GM23338 (cell line): ENCODE measurements at regions not wholly inside any gene's neighbourhood (a gene's known extent, or its start where the extent isn't known, plus 50 kb on each side); places are given as distances from the start of the nearest gene placed in this dataset.

ENCODE experiments used
- ATAC-seq: fragments of 200-7000 bp; cut with Tn5 transposase; 3 replicates; pipeline ENCODE4 v1.9.1; 2020
- DNase-seq: peaks from one replicate; pipeline ENCODE4 v3.0.0-alpha.2; 2015; ENCODE audit warnings: low spot score
- H2AFZ ChIP-seq: fragments of 200-600 bp; sonication (generic); 2 replicates; pipeline ENCODE4 v1.8.0; 2016; ENCODE audit warnings: antibody characterized with exemption, mild to moderate bottlenecking, moderate library complexity
- H3F3A ChIP-seq: fragments of 200-600 bp; sonication (generic); replicated peaks from 2 replicates; pipeline ENCODE4 v1.8.0; 2017; ENCODE audit warnings: antibody characterized with exemption, mixed run types, low read depth
- H3K27ac ChIP-seq: fragments of 200-600 bp; sonication (generic); 2 replicates; pipeline ENCODE4 v1.6.1; 2016; ENCODE audit warnings: low read depth
- H3K27me3 ChIP-seq: fragments of 200-600 bp; sonication (generic); 2 replicates; pipeline ENCODE4 v1.8.0; 2016; ENCODE audit warnings: mild to moderate bottlenecking, mixed run types, moderate library complexity; ENCODE audit not compliant: insufficient read depth
- H3K36me3 ChIP-seq: fragments of 200-600 bp; sonication (generic); 2 replicates; pipeline ENCODE4 v1.8.0; 2016; ENCODE audit warnings: mild to moderate bottlenecking; ENCODE audit not compliant: insufficient read depth
- H3K4me1 ChIP-seq: fragments of 200-600 bp; sonication (generic); 2 replicates; pipeline ENCODE4 v1.8.0; 2016; ENCODE audit warnings: mild to moderate bottlenecking, moderate library complexity; ENCODE audit not compliant: insufficient read depth
- H3K4me2 ChIP-seq: fragments of 200-600 bp; sonication (generic); 2 replicates; pipeline ENCODE4 v1.7.1; 2017; ENCODE audit warnings: mixed run types
- H3K4me3 ChIP-seq: fragments of 200-600 bp; sonication (generic); 2 replicates; pipeline ENCODE4 v1.6.1; 2016; ENCODE audit warnings: mixed run types
- H3K79me2 ChIP-seq: fragments of 200-600 bp; sonication (generic); replicated peaks from 2 replicates; pipeline ENCODE4 v1.8.0; 2017; ENCODE audit warnings: mild to moderate bottlenecking; ENCODE audit not compliant: insufficient read depth
- H3K9me2 ChIP-seq: fragments of 200-600 bp; sonication (generic); 2 replicates; pipeline ENCODE4 v1.8.0; 2017; ENCODE audit not compliant: insufficient read depth
- H4K20me1 ChIP-seq: fragments of 200-600 bp; sonication (generic); replicated peaks from 2 replicates; pipeline ENCODE4 v1.8.0; 2017; ENCODE audit warnings: mild to moderate bottlenecking; ENCODE audit not compliant: insufficient read depth
- H3K27ac Mint-ChIP-seq: 2 replicates; pipeline ENCODE4 v1.8.0; 2020; ENCODE audit warnings: inconsistent platforms, mild to moderate bottlenecking, moderate library complexity, mixed read lengths
- H3K27me3 Mint-ChIP-seq: 3 replicates; pipeline ENCODE4 v1.8.0; 2022; ENCODE audit warnings: low read depth, mild to moderate bottlenecking, moderate library complexity, mixed read lengths, inconsistent platforms; ENCODE audit not compliant: insufficient read depth, poor library complexity
- H3K36me3 Mint-ChIP-seq: 3 replicates; pipeline ENCODE4 v1.8.0; 2021; ENCODE audit warnings: low read depth, mild to moderate bottlenecking, inconsistent platforms, moderate library complexity, mixed read lengths
- H3K4me1 Mint-ChIP-seq: 3 replicates; pipeline ENCODE4 v1.8.0; 2020; ENCODE audit warnings: mild to moderate bottlenecking, inconsistent platforms, mixed read lengths
- H3K4me3 Mint-ChIP-seq: 3 replicates; pipeline ENCODE4 v1.8.0; 2021; ENCODE audit warnings: moderate library complexity, mild to moderate bottlenecking, inconsistent platforms, mixed read lengths
- H3K9me3 Mint-ChIP-seq: 3 replicates; pipeline ENCODE4 v1.8.0; 2020; ENCODE audit warnings: moderate library complexity, mild to moderate bottlenecking, inconsistent platforms, mixed read lengths
- CREB1 ChIP-seq: fragments of 250-450 bp; sonication (Bioruptor Pico); IDR thresholded peaks from 2 replicates; pipeline ENCODE4 v1.5.0; 2020; ENCODE audit warnings: low read depth, mild to moderate bottlenecking, moderate library complexity
- ZNF331 ChIP-seq: fragments of 250-450 bp; sonication (Bioruptor Pico); IDR thresholded peaks from 2 replicates; pipeline ENCODE4 v1.5.0; 2020; ENCODE audit warnings: low read depth, mild to moderate bottlenecking, moderate library complexity
- TF ChIP-seq, protein P1 (sequence below): fragments of 250-450 bp; sonication (Bioruptor Pico); IDR thresholded peaks from 2 replicates; pipeline ENCODE4 v1.5.0; 2020; ENCODE audit warnings: mild to moderate bottlenecking, moderate library complexity
- TF ChIP-seq, protein P2 (sequence below), 2 experiments: fragments of 200-600 bp in 1 of 2; sonication (generic) in 1 of 2; conservative IDR thresholded peaks; 2 replicates each; pipeline versions ENCODE4 v1.5.1 to v1.6.1; 2016 to 2017; ENCODE audit warnings: antibody characterized with exemption in 2 of 2, low read depth in 2 of 2, mild to moderate bottlenecking in 2 of 2, moderate library complexity in 1 of 2

- TF ChIP-seq, protein P1, sequence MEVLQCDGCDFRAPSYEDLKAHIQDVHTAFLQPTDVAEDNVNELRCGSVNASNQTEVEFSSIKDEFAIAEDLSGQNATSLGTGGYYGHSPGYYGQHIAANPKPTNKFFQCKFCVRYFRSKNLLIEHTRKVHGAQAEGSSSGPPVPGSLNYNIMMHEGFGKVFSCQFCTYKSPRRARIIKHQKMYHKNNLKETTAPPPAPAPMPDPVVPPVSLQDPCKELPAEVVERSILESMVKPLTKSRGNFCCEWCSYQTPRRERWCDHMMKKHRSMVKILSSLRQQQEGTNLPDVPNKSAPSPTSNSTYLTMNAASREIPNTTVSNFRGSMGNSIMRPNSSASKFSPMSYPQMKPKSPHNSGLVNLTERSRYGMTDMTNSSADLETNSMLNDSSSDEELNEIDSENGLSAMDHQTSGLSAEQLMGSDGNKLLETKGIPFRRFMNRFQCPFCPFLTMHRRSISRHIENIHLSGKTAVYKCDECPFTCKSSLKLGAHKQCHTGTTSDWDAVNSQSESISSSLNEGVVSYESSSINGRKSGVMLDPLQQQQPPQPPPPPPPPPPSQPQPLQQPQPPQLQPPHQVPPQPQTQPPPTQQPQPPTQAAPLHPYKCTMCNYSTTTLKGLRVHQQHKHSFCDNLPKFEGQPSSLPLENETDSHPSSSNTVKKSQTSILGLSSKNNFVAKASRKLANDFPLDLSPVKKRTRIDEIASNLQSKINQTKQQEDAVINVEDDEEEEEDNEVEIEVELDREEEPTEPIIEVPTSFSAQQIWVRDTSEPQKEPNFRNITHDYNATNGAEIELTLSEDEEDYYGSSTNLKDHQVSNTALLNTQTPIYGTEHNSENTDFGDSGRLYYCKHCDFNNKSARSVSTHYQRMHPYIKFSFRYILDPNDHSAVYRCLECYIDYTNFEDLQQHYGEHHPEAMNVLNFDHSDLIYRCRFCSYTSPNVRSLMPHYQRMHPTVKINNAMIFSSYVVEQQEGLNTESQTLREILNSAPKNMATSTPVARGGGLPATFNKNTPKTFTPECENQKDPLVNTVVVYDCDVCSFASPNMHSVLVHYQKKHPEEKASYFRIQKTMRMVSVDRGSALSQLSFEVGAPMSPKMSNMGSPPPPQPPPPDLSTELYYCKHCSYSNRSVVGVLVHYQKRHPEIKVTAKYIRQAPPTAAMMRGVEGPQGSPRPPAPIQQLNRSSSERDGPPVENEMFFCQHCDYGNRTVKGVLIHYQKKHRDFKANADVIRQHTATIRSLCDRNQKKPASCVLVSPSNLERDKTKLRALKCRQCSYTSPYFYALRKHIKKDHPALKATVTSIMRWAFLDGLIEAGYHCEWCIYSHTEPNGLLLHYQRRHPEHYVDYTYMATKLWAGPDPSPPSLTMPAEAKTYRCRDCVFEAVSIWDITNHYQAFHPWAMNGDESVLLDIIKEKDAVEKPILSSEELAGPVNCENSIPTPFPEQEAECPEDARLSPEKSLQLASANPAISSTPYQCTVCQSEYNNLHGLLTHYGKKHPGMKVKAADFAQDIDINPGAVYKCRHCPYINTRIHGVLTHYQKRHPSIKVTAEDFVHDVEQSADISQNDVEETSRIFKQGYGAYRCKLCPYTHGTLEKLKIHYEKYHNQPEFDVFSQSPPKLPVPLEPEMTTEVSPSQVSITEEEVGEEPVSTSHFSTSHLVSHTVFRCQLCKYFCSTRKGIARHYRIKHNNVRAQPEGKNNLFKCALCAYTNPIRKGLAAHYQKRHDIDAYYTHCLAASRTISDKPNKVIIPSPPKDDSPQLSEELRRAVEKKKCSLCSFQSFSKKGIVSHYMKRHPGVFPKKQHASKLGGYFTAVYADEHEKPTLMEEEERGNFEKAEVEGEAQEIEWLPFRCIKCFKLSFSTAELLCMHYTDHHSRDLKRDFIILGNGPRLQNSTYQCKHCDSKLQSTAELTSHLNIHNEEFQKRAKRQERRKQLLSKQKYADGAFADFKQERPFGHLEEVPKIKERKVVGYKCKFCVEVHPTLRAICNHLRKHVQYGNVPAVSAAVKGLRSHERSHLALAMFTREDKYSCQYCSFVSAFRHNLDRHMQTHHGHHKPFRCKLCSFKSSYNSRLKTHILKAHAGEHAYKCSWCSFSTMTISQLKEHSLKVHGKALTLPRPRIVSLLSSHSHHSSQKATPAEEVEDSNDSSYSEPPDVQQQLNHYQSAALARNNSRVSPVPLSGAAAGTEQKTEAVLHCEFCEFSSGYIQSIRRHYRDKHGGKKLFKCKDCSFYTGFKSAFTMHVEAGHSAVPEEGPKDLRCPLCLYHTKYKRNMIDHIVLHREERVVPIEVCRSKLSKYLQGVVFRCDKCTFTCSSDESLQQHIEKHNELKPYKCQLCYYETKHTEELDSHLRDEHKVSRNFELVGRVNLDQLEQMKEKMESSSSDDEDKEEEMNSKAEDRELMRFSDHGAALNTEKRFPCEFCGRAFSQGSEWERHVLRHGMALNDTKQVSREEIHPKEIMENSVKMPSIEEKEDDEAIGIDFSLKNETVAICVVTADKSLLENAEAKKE = no peak
- no peak for TF ChIP-seq ZNF331 (CRISPR knock-in tag)
- TF ChIP-seq CREB1 = no peak
- TF ChIP-seq, protein P2, sequence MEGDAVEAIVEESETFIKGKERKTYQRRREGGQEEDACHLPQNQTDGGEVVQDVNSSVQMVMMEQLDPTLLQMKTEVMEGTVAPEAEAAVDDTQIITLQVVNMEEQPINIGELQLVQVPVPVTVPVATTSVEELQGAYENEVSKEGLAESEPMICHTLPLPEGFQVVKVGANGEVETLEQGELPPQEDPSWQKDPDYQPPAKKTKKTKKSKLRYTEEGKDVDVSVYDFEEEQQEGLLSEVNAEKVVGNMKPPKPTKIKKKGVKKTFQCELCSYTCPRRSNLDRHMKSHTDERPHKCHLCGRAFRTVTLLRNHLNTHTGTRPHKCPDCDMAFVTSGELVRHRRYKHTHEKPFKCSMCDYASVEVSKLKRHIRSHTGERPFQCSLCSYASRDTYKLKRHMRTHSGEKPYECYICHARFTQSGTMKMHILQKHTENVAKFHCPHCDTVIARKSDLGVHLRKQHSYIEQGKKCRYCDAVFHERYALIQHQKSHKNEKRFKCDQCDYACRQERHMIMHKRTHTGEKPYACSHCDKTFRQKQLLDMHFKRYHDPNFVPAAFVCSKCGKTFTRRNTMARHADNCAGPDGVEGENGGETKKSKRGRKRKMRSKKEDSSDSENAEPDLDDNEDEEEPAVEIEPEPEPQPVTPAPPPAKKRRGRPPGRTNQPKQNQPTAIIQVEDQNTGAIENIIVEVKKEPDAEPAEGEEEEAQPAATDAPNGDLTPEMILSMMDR (conservative IDR thresholded peaks at IDR 0.05; ENCODE audit: low read depth in 2 of 2) = no peak
These were observed 76.6 kb upstream of the BZW1 start (continued) for GRCh38 chr2:200735061-200735460.

- H3K4me3 ChIP-seq = no peak overlapping the region
- H3K27ac Mint-ChIP-seq = peak overlapping the region; percentile 85
- TF ChIP-seq CREB1 = no peak
- TF ChIP-seq, protein P1 = no peak
These were observed 75.0 kb upstream of the BZW1 start for GRCh38 chr2:200736646-200737274.

More at GRCh38 chr2:200736646-200737274, 75.0 kb upstream of the BZW1 start:
- Histone ChIP-seq H3K27me3 (no peaks in the 10 kb centered on the region), H3K36me3 (no peaks in the 10 kb centered on the region), H4K20me1 (no peaks in the 10 kb centered on the region), H3K9me2 (no peaks in the 10 kb centered on the region), H3K79me2 (no peaks in the 10 kb centered on the region), H3K4me2 (peak overlapping the region; percentile 13), H2AFZ (no peak overlapping the region), H3K4me1 (peaks cover 16% of the 10 kb centered on the region), H3F3A (no peaks in the 10 kb centered on the region), H3K27ac (0 out of 2 replicates have a peak overlapping the region, but pooled peaks have one; percentile 4)
- DNase-seq (peak; percentile 74), ATAC-seq (peak; percentile 65)
- H3K4me3 Mint-ChIP-seq = peak overlapping the region; percentile 48; the same call in 2 of the 3 replicates
- peaks cover 3% of the 10 kb centered on the region for H3K27me3 Mint-ChIP-seq
- peaks cover 38% of the 10 kb centered on the region for H3K4me1 Mint-ChIP-seq
- no peaks in the 10 kb centered on the region for H3K36me3 Mint-ChIP-seq
- no peaks in the 10 kb centered on the region for H3K9me3 Mint-ChIP-seq
